Stimulated activated naive CD8-positive, alpha-beta T cell treated with anti-CD3 and anti-CD28 coated beads, Interleukin-15, amount 100 ng/mL, for 72 hours (primary cell): ENCODE measurements at regions not wholly inside any gene's neighbourhood (a gene's known extent, or its start where the extent isn't known, plus 50 kb on each side); places are given as distances from the start of the nearest gene placed in this dataset.
"Not testable (repeated sequence)": the region's sequence is repeated elsewhere in the genome, so short reads cannot be mapped to it uniquely, and the experiment has no call there.

Experiments
- ATAC-seq: fragments of 150-1000 bp; cut with Tn5 transposase; 2 replicates; pipeline ENCODE4 v1.10.0; 2021; ENCODE audit warnings: mild to moderate bottlenecking, moderate library complexity
- DNase-seq, 2 donors: peaks; one replicate each; pipeline ENCODE4 v3.0.0; 2021 to 2022
- H3K27ac Mint-ChIP-seq, 2 donors: one replicate each; pipeline ENCODE4 v1.8.0; 2022; ENCODE audit warnings: mild to moderate bottlenecking in 2 of 2, mixed read lengths in 2 of 2, moderate library complexity in 2 of 2
- H3K27me3 Mint-ChIP-seq: one replicate; pipeline ENCODE4 v1.8.0; 2022; ENCODE audit warnings: mixed read lengths
- H3K4me1 Mint-ChIP-seq: one replicate; pipeline ENCODE4 v1.8.0; 2022; ENCODE audit warnings: mild to moderate bottlenecking, mixed read lengths
- H3K4me3 Mint-ChIP-seq, 2 donors: one replicate each; pipeline ENCODE4 v1.8.0; 2022; ENCODE audit warnings: mild to moderate bottlenecking in 2 of 2, mixed read lengths in 2 of 2, moderate library complexity in 1 of 2
- H3K9me3 Mint-ChIP-seq, 2 donors: one replicate each; pipeline ENCODE4 v1.8.0; 2022; ENCODE audit warnings: mixed read lengths in 2 of 2

DNA sequence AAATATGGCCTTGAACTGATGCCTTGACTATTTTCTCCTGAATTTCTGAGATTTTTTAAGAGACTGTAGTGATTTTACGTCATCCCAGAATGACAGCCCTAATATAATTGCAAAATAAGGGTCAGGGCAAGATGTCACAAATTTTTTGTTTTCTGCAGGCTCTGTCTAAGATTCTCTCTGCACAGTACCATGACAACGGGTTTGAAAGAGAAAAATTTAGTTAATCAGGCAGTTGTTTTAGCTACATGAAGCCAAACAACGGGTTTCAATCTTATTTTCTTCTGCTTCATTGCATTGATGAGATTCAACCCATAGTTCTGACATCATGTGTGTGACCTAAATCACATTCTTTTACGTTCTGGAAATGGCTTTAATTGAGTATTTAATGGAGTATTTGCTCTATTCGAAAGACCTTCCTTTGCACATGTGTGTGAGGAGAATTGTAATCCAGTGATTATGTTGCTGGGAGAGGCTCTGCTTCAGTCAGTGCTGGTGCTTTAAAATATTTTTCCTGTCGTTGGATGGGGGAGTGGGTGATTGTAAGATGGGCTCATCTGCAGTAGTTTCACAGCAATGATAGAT is 118.0 kb upstream of the RHOBTB1 start:
- H3K4me3 Mint-ChIP-seq, result no peak overlapping the region
- H3K27ac Mint-ChIP-seq, result no peak overlapping the region
- no peaks in the 10 kb centered on the region for H3K27me3 Mint-ChIP-seq
- ATAC-seq (no peak), DNase-seq (no peak)
- no peaks in the 10 kb centered on the region for H3K4me1 Mint-ChIP-seq
- no peaks in the 10 kb centered on the region for H3K9me3 Mint-ChIP-seq

DNA sequence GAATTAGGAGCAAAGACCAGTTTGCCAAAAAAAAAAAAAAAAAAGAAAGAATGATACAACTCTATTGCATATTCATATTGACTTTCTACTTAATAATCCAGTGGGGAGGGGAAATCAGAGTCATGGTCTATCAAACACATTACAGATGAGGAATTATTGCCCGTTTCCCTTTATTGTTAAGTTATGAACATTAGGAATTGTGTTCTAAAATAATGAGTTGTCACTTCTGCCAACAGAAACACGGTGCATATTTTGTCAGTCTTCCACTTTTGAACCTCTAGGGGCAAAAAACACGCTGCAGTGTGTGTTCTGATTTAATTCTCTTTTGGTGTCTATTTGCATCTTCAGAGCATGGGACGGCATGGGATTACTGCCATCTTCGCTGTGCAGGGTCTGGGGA is 115.7 kb upstream of the RHOBTB1 start:
- DNase-seq (no peak), ATAC-seq (no peak)
- H3K4me3 Mint-ChIP-seq, result no peak overlapping the region
- H3K9me3 Mint-ChIP-seq, result no peaks in the 10 kb centered on the region
- no peaks in the 10 kb centered on the region for H3K27me3 Mint-ChIP-seq
- H3K4me1 Mint-ChIP-seq, result no peaks in the 10 kb centered on the region
- no peak overlapping the region for H3K27ac Mint-ChIP-seq

DNA sequence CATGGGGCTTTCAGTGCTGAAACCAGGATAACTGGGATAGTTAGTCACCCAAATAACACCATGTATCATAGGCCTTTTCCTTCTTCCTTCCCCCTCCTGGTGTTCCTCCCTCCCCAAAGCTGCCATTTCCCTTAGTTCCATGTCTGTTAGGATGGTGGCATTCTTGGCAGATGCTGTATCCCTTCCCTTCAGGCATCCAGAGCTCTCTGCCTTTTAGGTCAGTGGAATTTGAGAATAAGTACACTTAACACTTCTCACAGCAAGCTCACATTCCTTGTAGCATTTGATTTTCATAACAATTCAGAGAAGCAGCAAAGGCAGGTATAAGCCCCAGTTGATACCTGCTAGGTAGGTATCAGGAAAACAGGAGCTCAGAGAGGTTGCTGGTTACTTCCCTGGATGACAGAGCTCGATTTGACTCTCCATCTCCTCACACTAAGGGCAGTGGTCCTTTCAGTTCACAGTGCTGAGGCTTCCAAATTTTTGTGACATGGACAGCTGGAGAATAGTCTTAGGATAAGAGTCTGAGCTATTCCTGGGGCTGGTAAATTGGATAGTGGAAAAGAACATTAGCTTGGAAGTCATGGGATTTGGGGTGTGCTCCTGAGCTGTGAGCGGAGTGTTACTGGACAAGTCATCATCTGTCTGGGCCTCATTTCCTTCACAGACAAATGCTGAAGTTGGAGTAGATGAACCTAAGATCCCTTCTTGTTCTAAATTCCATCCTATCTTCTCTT is 108.7 kb upstream of the RHOBTB1 start:
- Mint-ChIP-seq H3K4me3 (no peak overlapping the region), H3K9me3 (no peaks in the 10 kb centered on the region)

DNA sequence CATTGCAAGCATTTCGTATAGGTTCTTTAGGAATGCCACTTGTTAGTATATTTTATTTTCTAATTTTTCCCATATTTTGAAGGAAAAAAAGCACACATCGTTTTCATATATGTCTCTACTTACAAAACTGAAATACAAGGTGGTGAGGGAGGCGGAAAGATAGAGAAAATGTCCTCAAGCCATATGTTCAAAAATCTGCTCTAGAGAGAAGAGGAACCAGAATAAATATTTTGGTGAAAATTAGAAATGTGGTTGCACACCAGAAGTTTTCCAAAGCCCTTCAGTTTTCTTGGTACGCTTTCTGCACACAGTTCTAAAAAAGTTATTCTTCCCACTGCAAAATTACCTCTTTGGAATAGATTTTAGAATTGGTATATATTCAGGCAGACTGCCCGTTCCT is 107.4 kb upstream of the RHOBTB1 start:
- no peak overlapping the region for H3K4me3 Mint-ChIP-seq
- H3K9me3 Mint-ChIP-seq, result no peaks in the 10 kb centered on the region
- DNase-seq, result no peak
- no peak overlapping the region for H3K27ac Mint-ChIP-seq
- H3K27me3 Mint-ChIP-seq, result no peaks in the 10 kb centered on the region
- no peaks in the 10 kb centered on the region for H3K4me1 Mint-ChIP-seq
- ATAC-seq, result no peak

More for the DNA sequence above, 108.7 kb upstream of the RHOBTB1 start:
- ATAC-seq (no peak), DNase-seq (no peak)
- Mint-ChIP-seq H3K27me3 (no peaks in the 10 kb centered on the region), H3K4me1 (no peaks in the 10 kb centered on the region), H3K27ac (no peak overlapping the region)

DNA sequence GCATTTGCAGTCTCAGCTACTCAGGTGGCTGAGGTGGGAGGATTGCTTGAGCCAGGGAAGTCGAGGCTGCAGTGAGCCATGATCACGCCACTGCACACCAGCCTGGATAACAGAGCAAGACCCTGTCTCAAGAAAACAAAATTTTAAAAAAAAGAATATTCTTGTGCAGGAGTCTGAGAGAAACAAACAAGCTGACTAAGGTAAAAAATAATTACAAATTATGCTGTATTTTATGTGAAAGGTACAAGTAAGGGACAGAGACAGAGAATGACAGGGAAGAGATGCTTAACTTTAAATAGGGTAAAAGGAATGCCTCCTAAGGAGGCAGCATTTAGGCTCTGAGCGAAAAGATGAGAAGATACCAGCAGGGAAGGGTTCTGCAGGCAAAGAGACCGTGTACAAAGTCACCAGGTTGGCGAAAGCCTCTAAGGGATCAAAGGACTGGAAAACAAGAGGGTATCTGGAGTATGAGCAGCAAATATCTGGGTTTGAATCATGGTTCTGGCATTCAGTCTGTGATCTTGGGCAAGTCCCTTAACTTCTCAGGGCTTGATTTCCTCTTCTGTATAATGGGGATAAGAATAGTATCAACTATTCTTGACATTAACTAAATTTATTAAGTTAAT is 106.2 kb upstream of the RHOBTB1 start:
- no peaks in the 10 kb centered on the region for H3K4me1 Mint-ChIP-seq
- peak overlapping the region in 1 of 2 donors; percentile 7 for H3K27ac Mint-ChIP-seq
- DNase-seq, result no peak
- ATAC-seq, result no peak
- no peak overlapping the region for H3K4me3 Mint-ChIP-seq
- H3K27me3 Mint-ChIP-seq, result no peaks in the 10 kb centered on the region
- H3K9me3 Mint-ChIP-seq, result no peaks in the 10 kb centered on the region

DNA sequence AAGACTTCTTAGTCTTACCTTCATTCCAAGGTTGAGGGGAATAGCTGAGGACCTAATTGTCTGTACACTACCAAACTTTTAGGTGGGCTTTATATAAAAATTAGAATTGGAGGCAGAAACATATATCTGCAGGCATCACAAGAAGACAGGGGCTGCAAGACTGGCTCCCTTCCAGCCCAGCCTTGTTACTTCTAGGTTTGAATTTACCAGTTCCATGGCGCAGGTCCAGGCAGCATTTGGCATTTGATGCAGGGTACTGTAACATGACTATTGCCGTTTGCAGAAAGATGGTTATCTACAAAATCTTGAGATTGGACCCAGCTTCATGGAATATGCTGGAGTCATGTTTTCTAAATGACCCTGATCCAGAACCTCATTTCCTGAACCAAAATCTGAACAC is 105.4 kb upstream of the RHOBTB1 start:
- no peaks in the 10 kb centered on the region for H3K9me3 Mint-ChIP-seq
- H3K27ac Mint-ChIP-seq, result no peak overlapping the region
- H3K27me3 Mint-ChIP-seq, result no peaks in the 10 kb centered on the region
- no peaks in the 10 kb centered on the region for H3K4me1 Mint-ChIP-seq
- ATAC-seq (no peak), DNase-seq (no peak)
- no peak overlapping the region for H3K4me3 Mint-ChIP-seq

DNA sequence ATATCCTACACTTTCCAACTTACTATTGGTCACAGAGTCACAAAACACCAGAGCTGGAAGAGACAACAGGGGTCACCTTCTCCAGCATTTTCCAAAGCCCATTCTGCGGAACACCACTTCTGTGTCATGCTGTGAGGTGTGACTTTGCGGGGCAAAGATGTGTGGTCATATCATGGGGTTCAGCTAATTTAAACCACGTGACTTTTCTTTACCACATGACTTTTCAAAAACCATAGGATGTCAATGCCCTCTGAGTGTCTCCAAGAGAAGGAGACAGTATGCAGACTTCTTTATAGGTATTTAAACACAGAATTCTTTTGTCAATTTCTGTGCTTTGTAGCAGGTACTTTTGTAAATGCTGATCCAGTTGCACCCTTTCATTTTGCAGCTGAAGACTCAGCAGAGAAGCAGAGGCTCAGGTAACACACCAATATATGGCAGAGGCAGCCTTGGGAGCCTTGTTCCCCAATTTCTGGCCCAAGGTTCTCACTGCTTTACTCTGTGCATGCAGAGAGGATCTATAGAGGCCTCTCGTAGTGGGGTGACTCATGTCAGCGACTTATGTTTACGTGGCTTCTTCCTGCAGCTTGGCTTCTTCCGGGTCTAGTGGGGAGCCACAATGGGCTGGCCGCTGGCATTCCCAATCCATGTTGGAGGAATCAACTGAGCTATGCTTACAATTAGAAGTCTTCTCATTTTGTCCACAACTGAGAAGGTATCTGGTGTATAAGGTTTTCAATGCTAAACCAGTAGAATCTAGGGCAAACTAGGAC is 104.0 kb upstream of the RHOBTB1 start:
- no peak for ATAC-seq
- no peak overlapping the region for H3K4me3 Mint-ChIP-seq
- no peak for DNase-seq
- no peaks in the 10 kb centered on the region for H3K9me3 Mint-ChIP-seq
- no peaks in the 10 kb centered on the region for H3K4me1 Mint-ChIP-seq
- H3K27me3 Mint-ChIP-seq, result no peaks in the 10 kb centered on the region
- H3K27ac Mint-ChIP-seq, result no peak overlapping the region

DNA sequence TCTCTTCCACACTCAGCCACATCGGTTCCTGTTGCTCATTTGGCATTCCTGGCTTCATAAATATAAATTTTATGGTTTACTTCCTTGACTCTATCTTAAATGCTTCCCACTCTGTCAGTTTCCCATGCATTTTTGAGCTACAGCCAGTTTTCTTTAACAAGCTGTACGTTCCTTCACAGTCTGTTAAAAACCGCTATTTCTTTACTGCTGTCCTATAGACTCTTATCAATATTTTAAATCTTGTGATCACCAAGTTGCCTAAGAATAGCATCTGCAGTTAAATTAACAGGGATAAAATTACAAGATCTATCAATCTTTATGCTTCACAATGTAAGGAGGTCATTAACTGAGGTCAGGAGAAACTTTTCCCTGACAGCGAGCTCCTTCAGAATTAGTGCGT is 103.1 kb upstream of the RHOBTB1 start:
- no peaks in the 10 kb centered on the region for H3K4me1 Mint-ChIP-seq
- no peak for DNase-seq
- ATAC-seq, result no peak

DNA sequence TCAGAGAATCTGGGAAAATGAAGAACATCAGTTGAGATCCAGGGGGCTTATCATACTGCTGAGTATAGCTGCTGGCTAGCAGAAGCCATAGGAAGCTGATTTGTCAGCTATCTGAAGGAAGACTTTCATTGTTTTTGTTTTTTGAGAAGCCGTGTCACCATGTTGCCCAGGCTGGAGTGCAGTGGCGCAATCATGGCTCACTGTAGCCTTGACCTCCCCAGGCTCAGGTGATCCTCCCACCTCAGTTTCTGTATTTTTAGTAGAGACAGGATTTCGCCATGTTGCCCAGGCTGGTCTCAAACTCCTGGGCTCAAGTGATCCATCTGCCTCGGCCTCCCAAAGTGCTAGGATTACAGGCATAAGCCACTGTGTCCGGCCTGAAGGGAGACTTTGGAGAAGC is 101.5 kb upstream of the RHOBTB1 start:
- not testable (repeated sequence) for H3K4me1 Mint-ChIP-seq, H3K27me3 Mint-ChIP-seq, H3K4me3 Mint-ChIP-seq, H3K9me3 Mint-ChIP-seq, H3K27ac Mint-ChIP-seq, DNase-seq, ATAC-seq

More for the DNA sequence above, 103.1 kb upstream of the RHOBTB1 start:
- no peaks in the 10 kb centered on the region for H3K9me3 Mint-ChIP-seq
- no peaks in the 10 kb centered on the region for H3K27me3 Mint-ChIP-seq
- H3K4me3 Mint-ChIP-seq, result no peak overlapping the region
- H3K27ac Mint-ChIP-seq, result peak overlapping the region in 1 of 2 donors; percentile 68

DNA sequence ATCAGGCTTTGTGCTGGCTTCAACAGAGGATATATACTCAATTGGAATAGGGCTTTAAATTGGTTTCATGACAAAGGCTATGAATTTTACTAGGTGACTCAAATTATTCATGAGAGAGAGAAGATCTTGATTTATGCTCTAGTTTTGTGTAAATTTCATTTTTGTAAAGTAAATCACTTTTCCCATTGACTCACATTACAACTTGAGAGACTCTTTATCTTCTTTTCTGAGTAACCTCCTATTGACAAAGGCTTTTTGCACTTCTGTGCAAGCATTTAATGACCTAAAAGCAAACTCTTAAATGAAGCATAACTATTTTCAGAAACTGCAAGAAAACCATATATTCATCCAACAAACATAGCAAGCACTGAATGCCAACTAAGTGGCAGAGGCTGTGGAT is 98.5 kb upstream of the RHOBTB1 start:
- Mint-ChIP-seq H3K27me3 (no peaks in the 10 kb centered on the region), H3K9me3 (peaks cover 0 to 10% of the 10 kb centered on the region in 2 donors), H3K4me3 (no peak overlapping the region), H3K27ac (no peak overlapping the region), H3K4me1 (no peaks in the 10 kb centered on the region)
- ATAC-seq, result no peak
- DNase-seq, result no peak

DNA sequence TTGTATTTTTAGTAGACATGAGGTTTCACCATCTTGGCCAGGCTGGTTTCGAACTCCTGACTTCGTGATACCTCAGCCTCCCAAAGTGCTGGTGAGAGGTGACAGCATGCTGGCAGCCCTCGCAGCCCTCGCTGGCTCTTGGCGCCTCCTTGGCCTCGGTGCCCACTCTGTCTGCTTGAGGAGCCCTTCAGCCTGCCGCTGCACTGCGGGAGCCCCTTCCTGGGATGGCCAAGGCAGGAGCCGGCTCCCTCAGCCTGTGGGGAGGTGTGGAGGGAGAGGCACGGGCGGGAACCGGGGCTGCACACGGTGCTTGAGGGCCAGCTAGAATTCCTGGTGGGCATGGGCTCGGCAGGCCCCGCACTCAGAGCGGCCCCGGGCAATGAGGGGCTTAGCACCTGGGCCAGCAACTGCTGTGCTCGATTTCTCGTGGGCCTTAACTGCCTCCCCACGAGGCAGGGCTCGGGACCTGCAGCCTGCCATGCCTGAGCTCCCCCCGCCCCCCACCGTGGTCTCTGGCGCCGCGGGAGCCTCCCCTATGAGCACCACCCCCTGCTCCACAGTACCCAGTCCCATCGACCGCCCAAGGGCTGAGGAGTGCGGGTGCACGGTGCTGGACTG is 96.5 kb upstream of the RHOBTB1 start:
- Mint-ChIP-seq H3K9me3 (peaks cover 0 to 10% of the 10 kb centered on the region in 2 donors), H3K27ac (no peak overlapping the region), H3K27me3 (no peaks in the 10 kb centered on the region), H3K4me3 (no peak overlapping the region), H3K4me1 (no peaks in the 10 kb centered on the region)
- DNase-seq, result no peak
- ATAC-seq, result no peak

DNA sequence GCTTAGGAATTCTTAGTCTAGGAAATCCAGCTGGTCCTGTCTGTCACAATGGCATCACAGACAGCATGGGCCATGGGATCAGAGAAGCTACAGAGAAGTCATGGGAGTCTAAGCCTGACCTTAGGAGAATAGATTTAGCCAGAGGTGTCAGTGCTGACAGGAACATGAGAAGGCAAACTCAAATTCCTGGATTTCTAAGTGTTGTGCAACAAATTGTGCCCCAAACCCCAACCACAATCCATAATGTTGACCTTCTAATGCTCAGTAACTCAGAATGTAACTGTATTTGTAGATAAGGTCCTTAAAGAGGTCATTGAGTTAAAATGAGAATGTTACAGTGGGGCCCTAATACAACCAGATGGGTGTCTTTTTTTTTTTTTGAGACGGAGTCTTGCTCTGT is 95.9 kb upstream of the RHOBTB1 start:
- Mint-ChIP-seq H3K4me1 (no peaks in the 10 kb centered on the region), H3K4me3 (no peak overlapping the region), H3K27me3 (no peaks in the 10 kb centered on the region), H3K27ac (no peak overlapping the region), H3K9me3 (peaks cover 0 to 10% of the 10 kb centered on the region in 2 donors)
- no peak for ATAC-seq
- no peak for DNase-seq

DNA sequence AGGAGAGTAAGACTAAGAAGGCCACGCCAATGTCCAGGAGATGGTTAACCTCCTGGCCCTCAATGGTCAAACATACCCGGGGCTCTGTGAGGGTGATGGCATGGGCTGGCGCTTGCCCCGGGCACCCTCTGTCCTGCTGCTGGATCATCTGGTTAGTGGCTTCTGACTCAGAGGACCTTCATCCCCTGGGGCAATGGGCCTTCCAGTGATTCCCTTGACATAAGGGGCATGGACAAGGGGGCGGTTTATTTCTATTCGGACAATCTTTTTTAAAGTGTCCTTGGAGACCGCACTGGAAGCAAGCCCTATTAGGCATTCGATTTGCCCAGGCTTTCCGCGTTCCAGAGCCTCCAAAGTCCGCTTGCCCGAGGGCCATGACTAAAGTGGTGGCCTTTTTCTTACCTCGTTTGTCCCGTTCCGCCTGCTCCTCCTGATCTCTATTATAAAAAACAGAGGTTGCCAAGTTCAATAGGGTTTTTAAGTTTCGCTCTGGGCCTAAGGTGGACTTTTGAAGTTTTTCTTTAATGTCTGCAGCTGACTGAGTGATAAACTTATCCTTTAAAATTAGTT is 93.4 kb upstream of the RHOBTB1 start:
- H3K27ac Mint-ChIP-seq, H3K27me3 Mint-ChIP-seq, H3K4me3 Mint-ChIP-seq, ATAC-seq, H3K4me1 Mint-ChIP-seq, DNase-seq: not testable (repeated sequence)
- peaks cover 0 to 19% of the 10 kb centered on the region in 2 donors for H3K9me3 Mint-ChIP-seq

DNA sequence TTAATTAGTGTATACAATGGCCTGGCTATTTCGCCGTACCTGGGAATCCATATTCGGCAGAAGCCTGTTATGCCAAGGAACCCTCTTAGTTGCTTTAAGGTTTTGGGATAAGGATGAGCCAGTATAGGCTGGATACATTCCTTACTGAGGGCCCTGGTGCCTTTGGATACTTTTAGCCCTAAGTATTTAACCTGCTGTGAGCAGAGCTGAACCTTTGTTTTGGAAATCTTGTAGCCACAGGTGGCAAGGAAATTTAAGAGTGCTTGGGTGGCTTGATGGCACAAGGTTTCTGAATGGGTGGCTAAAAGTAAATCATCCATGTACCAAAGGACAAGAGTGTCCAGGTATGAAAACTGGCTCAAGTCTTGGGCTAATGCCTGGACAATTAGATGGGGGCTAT is 92.2 kb upstream of the RHOBTB1 start:
- H3K4me1 Mint-ChIP-seq, ATAC-seq, H3K27me3 Mint-ChIP-seq, H3K4me3 Mint-ChIP-seq, H3K27ac Mint-ChIP-seq, DNase-seq: not testable (repeated sequence)
- peaks cover 0 to 13% of the 10 kb centered on the region in 2 donors for H3K9me3 Mint-ChIP-seq

DNA sequence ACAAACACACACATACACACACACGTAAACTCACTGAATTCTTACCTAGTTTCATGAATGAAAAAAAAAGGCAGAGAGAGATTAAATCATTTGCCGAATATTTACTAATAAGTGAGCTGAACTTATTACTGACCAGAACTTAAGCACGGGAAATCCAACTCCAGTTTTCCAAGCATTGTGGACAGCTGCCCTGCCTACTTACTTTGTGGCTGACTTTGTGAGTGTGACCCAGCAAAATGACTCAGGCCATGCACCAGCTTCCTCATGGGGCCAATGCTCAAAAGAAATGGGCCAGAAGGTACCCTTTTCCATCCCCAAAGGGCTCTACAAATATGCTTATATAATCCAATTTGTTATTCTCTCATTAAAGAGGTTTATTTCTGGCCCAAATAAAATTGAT is 87.4 kb upstream of the RHOBTB1 start:
- Mint-ChIP-seq H3K4me1 (no peaks in the 10 kb centered on the region), H3K4me3 (no peak overlapping the region), H3K27me3 (peaks cover 8% of the 10 kb centered on the region), H3K27ac (no peak overlapping the region), H3K9me3 (peaks cover 0 to 10% of the 10 kb centered on the region in 2 donors)
- ATAC-seq, result no peak
- DNase-seq, result no peak
